Mesothelial cell of epicardium (in vitro differentiated cells): ENCODE measurements at regions not wholly inside any gene's neighbourhood (a gene's known extent, or its start where the extent isn't known, plus 50 kb on each side); places are given as distances from the start of the nearest gene placed in this dataset.

Experiments
- DNase-seq, 2 experiments: peaks; one replicate each; pipeline ENCODE4 v3.0.0; 2021; ENCODE audit warnings: low spot score in 2 of 2; ENCODE audit not compliant: unreplicated experiment in 2 of 2
- H3K27ac Mint-ChIP-seq: 2 replicates; pipeline ENCODE4 v1.8.0; 2021; ENCODE audit warnings: mixed read lengths
- H3K27me3 Mint-ChIP-seq: 2 replicates; pipeline ENCODE4 v1.8.0; 2021; ENCODE audit warnings: low read depth, mixed read lengths
- H3K36me3 Mint-ChIP-seq: 2 replicates; pipeline ENCODE4 v1.8.0; 2021; ENCODE audit warnings: mixed read lengths
- H3K4me1 Mint-ChIP-seq: 2 replicates; pipeline ENCODE4 v1.8.0; 2021; ENCODE audit warnings: mixed read lengths
- H3K4me3 Mint-ChIP-seq: 2 replicates; pipeline ENCODE4 v1.8.0; 2021; ENCODE audit warnings: mild to moderate bottlenecking, moderate library complexity, mixed read lengths
- H3K9me3 Mint-ChIP-seq: 2 replicates; pipeline ENCODE4 v1.8.0; 2021; ENCODE audit warnings: mixed read lengths
- TF ChIP-seq, protein P1 (sequence below): fragments of 200-600 bp; sonication (generic); IDR thresholded peaks from one replicate; pipeline ENCODE4 v1.5.0; 2021; ENCODE audit warnings: antibody characterized with exemption; ENCODE audit not compliant: unreplicated experiment

DNA sequence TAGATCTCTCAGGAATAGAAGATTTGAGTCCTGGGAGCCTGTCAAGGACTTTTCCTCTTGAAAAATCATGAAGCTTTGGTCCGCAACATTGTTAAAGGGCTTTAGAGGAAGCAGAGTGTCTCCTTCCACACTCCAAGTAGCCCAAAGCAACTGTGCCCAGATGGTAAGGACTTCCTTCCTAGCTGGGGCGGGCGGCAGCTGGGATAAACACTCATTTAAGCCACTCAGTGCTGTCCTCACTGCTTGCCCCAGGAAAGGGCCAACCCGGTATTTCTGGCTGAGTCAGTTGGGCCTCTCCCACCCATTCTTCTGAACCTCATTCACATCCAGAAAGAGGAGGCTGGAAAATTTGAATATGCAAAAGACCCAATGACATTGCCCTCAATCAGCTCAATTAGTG, 144.3 kb downstream of the CHIC2 start:
- DNase-seq, result no peak
- no peaks in the 10 kb centered on the region for H3K9me3 Mint-ChIP-seq
- no peak overlapping the region for H3K4me3 Mint-ChIP-seq
- no peaks in the 10 kb centered on the region for H3K36me3 Mint-ChIP-seq
- peaks cover 6% of the 10 kb centered on the region for H3K27me3 Mint-ChIP-seq
- TF ChIP-seq, protein P1, sequence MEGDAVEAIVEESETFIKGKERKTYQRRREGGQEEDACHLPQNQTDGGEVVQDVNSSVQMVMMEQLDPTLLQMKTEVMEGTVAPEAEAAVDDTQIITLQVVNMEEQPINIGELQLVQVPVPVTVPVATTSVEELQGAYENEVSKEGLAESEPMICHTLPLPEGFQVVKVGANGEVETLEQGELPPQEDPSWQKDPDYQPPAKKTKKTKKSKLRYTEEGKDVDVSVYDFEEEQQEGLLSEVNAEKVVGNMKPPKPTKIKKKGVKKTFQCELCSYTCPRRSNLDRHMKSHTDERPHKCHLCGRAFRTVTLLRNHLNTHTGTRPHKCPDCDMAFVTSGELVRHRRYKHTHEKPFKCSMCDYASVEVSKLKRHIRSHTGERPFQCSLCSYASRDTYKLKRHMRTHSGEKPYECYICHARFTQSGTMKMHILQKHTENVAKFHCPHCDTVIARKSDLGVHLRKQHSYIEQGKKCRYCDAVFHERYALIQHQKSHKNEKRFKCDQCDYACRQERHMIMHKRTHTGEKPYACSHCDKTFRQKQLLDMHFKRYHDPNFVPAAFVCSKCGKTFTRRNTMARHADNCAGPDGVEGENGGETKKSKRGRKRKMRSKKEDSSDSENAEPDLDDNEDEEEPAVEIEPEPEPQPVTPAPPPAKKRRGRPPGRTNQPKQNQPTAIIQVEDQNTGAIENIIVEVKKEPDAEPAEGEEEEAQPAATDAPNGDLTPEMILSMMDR, result no peak
- H3K27ac Mint-ChIP-seq, result no peak overlapping the region
- peaks cover 12% of the 10 kb centered on the region for H3K4me1 Mint-ChIP-seq

DNA sequence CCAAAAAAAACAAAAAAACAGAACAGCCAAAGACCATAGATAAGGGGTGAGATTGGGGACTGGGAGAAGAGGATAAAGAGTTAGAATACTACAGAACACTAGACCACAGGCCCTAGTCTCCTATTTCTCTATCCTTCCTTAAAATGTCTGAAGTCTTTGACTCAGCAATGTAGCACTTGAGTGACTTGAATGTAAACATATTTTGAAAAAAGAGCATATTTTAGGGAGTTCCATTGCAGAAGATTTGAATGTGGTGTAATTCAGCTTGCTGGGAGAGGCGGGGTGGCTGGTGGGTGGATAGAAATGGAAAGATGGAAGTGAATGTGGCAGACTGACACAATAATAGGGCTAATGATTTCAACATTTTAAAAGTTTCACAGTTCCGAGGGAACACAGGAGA, 144.9 kb downstream of the CHIC2 start:
- Mint-ChIP-seq H3K9me3 (no peaks in the 10 kb centered on the region), H3K27me3 (peaks cover 3% of the 10 kb centered on the region), H3K36me3 (no peaks in the 10 kb centered on the region), H3K4me1 (peaks cover 9% of the 10 kb centered on the region), H3K27ac (no peak overlapping the region), H3K4me3 (no peak overlapping the region)
- no peak for DNase-seq
- TF ChIP-seq, protein P1, result no peak

DNA sequence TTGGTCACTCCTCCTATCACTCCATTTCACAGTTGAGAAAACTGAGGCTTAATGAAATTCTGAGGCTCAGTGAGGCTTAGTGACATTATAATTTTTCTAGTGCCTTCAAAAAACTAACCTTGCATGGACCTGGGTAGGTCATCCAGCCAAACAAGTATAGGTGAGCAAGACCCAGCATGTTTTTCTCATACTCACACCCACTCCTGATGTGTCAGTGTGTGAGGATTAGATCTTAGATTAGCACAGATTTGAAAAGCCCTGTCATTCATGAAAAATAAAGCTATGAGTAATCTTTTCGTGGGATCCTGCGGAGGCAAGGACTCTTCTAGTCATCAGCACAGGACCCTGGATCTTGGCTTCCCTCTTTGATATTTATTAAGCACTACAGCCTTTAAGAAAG, 146.7 kb downstream of the CHIC2 start:
- Mint-ChIP-seq H3K27ac (no peak overlapping the region), H3K4me1 (peaks cover 3% of the 10 kb centered on the region), H3K36me3 (no peaks in the 10 kb centered on the region), H3K27me3 (peaks cover 3% of the 10 kb centered on the region), H3K9me3 (no peaks in the 10 kb centered on the region), H3K4me3 (no peak overlapping the region)
- DNase-seq, result no peak
- TF ChIP-seq, protein P1, result no peak

DNA sequence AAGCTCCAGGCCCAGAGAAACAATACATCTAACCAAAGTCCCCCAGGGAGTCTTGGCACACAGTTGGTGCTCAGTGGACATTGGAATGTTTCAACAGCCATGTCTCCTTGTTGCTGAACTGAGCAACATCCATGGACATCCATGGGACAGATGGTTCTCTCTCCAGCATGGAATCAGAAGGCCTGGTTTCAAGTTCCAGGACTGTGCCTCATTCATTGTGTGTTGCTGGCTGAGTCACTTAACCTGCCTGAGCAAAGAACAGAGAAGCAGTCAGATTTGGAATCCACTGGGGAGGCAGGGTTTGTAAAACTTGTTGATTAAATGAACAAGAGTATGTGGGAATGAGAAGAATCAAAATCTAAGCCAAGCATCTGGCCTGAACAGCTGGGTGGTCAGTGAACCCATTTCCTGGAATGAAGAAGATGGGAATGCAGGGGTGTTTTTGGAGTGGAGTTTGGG, 147.9 kb downstream of the CHIC2 start:
- DNase-seq, result no peak
- H3K27ac Mint-ChIP-seq, result no peak overlapping the region
- peaks cover 3% of the 10 kb centered on the region for H3K4me1 Mint-ChIP-seq
- no peaks in the 10 kb centered on the region for H3K9me3 Mint-ChIP-seq
- TF ChIP-seq, protein P1, result no peak
- no peaks in the 10 kb centered on the region for H3K36me3 Mint-ChIP-seq
- peaks cover 5% of the 10 kb centered on the region for H3K27me3 Mint-ChIP-seq
- H3K4me3 Mint-ChIP-seq, result no peak overlapping the region

DNA sequence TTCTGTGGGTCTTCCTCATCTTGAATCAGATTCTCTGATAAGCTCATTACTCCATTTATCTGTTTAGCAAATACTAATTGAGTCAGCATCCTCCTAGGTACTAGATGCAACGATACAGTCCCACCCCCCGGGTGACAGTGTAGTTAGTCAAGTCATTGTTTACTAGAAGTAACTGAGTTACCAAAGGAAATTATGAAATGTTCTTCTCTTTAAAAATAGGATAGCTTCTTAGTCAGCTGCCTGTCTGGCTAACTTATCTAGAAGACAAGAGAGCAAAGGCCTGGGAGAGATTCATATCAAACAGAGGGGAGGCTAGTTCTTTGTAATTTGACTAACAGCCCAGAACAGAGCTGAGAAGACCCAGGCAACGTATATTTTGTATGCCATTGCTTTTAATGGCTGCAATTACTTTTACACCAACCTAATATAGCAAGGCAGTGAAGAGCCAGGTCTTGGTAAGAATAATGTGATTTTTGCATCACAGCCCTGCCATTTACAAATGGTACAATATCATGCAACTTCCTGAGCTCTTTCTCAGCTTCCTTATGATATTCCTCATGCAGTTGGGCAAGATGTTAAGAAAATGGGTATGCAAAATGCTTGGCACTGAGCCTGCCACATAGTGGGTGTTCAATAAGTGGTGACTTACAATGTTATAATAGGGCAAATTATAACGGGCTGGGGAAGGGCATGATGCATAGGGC, 149.9 kb downstream of the CHIC2 start:
- Mint-ChIP-seq H3K4me1 (peaks cover 2% of the 10 kb centered on the region), H3K27ac (no peak overlapping the region), H3K4me3 (no peak overlapping the region), H3K36me3 (no peaks in the 10 kb centered on the region), H3K27me3 (peaks cover 5% of the 10 kb centered on the region), H3K9me3 (no peaks in the 10 kb centered on the region)
- DNase-seq, result no peak
- TF ChIP-seq, protein P1, result no peak

DNA sequence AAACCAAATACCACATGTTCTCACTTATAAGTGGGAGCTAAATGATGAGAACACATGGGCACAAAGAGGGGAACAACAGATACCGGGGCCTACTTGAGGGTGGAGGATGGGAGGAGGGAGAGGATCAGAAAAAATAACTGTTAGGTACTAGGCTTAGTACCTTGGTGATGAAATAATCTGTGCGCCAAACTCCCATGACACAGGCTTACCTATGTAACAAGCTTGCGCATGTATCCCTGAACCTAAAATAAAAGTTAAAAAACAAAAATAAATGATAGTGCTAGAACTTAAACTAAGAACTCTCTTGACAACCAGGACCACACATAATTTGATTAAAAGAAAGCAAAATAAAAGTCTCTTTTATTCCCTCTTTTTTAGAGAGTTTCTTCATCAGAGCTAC, 150.6 kb downstream of the CHIC2 start:
- peaks cover 5% of the 10 kb centered on the region for H3K27me3 Mint-ChIP-seq
- no peak overlapping the region for H3K4me3 Mint-ChIP-seq
- no peak overlapping the region for H3K27ac Mint-ChIP-seq
- H3K4me1 Mint-ChIP-seq, result peaks cover 9% of the 10 kb centered on the region
- TF ChIP-seq, protein P1, result no peak
- no peaks in the 10 kb centered on the region for H3K36me3 Mint-ChIP-seq
- no peak for DNase-seq
- no peaks in the 10 kb centered on the region for H3K9me3 Mint-ChIP-seq
